AG04450 (cell line): ENCODE measurements at regions not wholly inside any gene's neighbourhood (a gene's known extent, or its start where the extent isn't known, plus 50 kb on each side); places are given as distances from the start of the nearest gene placed in this dataset.

ENCODE experiments used
- CTCF ChIA-PET: fragments of 300-600, 350-600 bp; formaldehyde crosslinking; extraction: SDS; loops from one replicate; lab custom pipeline; 2022; ENCODE audit warnings: antibody characterized with exemption, inconsistent platforms; lab: Charles Lee
- POLR2A ChIA-PET: fragments of 350-600 bp; formaldehyde crosslinking; extraction: SDS; loops from one replicate; lab custom pipeline; 2021; ENCODE audit warnings: antibody characterized with exemption, inconsistent platforms; lab: Yijun Ruan, JAX
- DNase-seq: peaks from one replicate; pipeline ENCODE4 v3.0.0-alpha.2; 2011; ENCODE audit warnings: low read depth, low spot score
- H3K27ac ChIP-seq: one replicate; pipeline ENCODE4 v1.5.1; 2012; ENCODE audit warnings: low read depth, low read length, control low read depth
- H3K27me3 ChIP-seq: one replicate; pipeline ENCODE4 v1.6.0; 2012; ENCODE audit warnings: low read length; ENCODE audit not compliant: control insufficient read depth, insufficient read depth
- H3K4me3 ChIP-seq: 2 replicates; pipeline ENCODE4 v1.5.1; 2011; ENCODE audit warnings: mild to moderate bottlenecking, low read depth, low read length, control low read depth
- H3K9me3 ChIP-seq: 2 replicates; pipeline ENCODE4 v1.5.1; 2012; ENCODE audit warnings: low read length; ENCODE audit not compliant: control insufficient read depth, insufficient read depth
- TF ChIP-seq, protein P1 (sequence below): IDR thresholded peaks from 2 replicates; pipeline ENCODE4 v1.5.1; 2011; ENCODE audit warnings: low read depth, low read length, control low read depth, inconsistent platforms

DNA sequence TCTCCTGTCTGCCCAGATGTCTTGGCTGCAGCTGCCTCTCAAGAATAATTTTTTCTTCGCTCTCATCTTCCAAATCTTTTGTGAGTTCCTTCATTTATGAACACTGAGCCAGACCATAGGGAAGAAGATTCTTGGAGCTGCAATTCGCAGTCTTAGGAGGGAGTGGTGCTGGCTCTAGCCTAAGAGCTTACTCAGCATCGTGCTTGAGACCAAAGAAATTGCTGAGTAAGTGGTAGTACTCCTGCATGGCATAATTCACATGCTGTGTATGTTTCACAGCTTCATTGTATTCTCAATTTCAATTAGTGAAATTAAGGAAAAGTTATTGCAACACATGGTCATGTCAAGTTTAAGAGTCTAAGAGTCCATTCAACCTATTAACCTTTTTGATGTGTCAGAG is 771.7 kb downstream of the ADCYAP1 start:
- ChIA-PET CTCF (no interaction called here), POLR2A (no interaction called here)
- Histone ChIP-seq H3K9me3 (peaks cover 10% of the 10 kb centered on the region; the same call in 1 of the 2 replicates), H3K27ac (no peak overlapping the region), H3K4me3 (no peak overlapping the region), H3K27me3 (no peaks in the 10 kb centered on the region)
- TF ChIP-seq, protein P1, sequence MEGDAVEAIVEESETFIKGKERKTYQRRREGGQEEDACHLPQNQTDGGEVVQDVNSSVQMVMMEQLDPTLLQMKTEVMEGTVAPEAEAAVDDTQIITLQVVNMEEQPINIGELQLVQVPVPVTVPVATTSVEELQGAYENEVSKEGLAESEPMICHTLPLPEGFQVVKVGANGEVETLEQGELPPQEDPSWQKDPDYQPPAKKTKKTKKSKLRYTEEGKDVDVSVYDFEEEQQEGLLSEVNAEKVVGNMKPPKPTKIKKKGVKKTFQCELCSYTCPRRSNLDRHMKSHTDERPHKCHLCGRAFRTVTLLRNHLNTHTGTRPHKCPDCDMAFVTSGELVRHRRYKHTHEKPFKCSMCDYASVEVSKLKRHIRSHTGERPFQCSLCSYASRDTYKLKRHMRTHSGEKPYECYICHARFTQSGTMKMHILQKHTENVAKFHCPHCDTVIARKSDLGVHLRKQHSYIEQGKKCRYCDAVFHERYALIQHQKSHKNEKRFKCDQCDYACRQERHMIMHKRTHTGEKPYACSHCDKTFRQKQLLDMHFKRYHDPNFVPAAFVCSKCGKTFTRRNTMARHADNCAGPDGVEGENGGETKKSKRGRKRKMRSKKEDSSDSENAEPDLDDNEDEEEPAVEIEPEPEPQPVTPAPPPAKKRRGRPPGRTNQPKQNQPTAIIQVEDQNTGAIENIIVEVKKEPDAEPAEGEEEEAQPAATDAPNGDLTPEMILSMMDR, result no peak
- no peak for DNase-seq

- Histone ChIP-seq H3K27ac (no peak overlapping the region), H3K27me3 (no peaks in the 10 kb centered on the region), H3K9me3 (peaks cover 13% of the 10 kb centered on the region; the same call in 1 of the 2 replicates), H3K4me3 (no peak overlapping the region)
- no peak for DNase-seq
- POLR2A ChIA-PET, result no interaction called here
- TF ChIP-seq, protein P1, result no peak
- CTCF ChIA-PET, result no interaction called here
These were observed 775.4 kb downstream of the ADCYAP1 start for GRCh38 chr18:1680108-1680507.

DNA sequence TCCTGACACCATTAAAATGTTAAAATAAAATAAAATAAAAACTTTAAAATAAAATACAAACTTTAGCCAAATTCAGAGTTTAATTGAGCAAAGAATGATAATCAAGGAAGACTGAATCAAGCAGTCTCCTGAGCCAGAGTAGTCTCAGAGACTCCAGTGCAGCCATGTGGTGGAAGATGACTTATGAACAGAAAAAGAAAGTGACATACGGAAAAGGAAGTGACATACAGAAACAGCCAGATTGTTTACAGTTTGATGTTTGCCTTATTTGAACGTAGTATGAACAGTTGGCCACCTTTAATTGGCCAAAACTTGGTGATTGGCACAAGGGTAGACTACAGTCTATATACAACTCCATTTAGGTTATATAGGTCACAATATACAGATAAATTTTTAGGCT is 787.2 kb downstream of the ADCYAP1 start:
- no peak overlapping the region for H3K4me3 ChIP-seq
- TF ChIP-seq, protein P1, result no peak
- no peak overlapping the region for H3K27ac ChIP-seq
- no peak for DNase-seq
- no peaks in the 10 kb centered on the region for H3K27me3 ChIP-seq
- ChIA-PET POLR2A (no interaction called here), CTCF (no interaction called here)
- H3K9me3 ChIP-seq, result peaks cover 10% of the 10 kb centered on the region

DNA sequence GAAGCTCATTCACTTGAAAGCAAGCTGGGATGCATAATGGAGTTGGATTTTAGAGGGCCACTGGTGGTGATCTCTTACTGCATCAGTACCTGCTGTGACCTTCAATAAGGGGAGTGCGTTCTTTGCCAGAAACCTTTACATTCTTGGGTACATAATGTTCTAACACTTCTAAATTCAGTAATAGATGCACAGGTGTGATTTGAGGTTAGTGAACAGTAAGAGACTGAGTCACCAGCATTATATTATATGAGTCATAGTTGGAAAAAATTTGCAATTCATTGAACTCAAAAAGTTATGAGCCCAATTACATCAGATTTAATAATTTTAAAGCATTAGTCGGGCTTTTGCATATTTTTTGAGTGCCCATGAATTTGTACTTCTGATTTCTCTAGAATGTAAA is 803.3 kb downstream of the ADCYAP1 start:
- Histone ChIP-seq H3K9me3 (peaks cover 4% of the 10 kb centered on the region), H3K4me3 (no peak overlapping the region), H3K27ac (no peak overlapping the region), H3K27me3 (no peaks in the 10 kb centered on the region)
- ChIA-PET POLR2A (no interaction called here), CTCF (no interaction called here)
- no peak for DNase-seq
- TF ChIP-seq, protein P1, result no peak

- CTCF ChIA-PET, result no interaction called here
- POLR2A ChIA-PET, result no interaction called here
- no peak overlapping the region for H3K4me3 ChIP-seq
- no peak overlapping the region for H3K27ac ChIP-seq
- TF ChIP-seq, protein P1, result no peak
- H3K9me3 ChIP-seq, result peaks cover 4% of the 10 kb centered on the region
- no peaks in the 10 kb centered on the region for H3K27me3 ChIP-seq
- DNase-seq, result no peak
These were observed 805.4 kb downstream of the ADCYAP1 start for GRCh38 chr18:1710114-1710513.
